H1 (cell line): ENCODE measurements at regions not wholly inside any gene's neighbourhood (a gene's known extent, or its start where the extent isn't known, plus 50 kb on each side); places are given as distances from the start of the nearest gene placed in this dataset.

ENCODE experiments used
- CTCF ChIA-PET: fragments of 300-600 bp; sonication (Branson Sonifier 250); formaldehyde crosslinking; loops from one replicate; lab custom pipeline; 2021; ENCODE audit not compliant: partially characterized antibody; lab: Charles Lee
- POLR2A ChIA-PET: fragments of 300-600 bp; sonication (Branson Sonifier 250); formaldehyde crosslinking; loops from one replicate; lab custom pipeline; 2021; ENCODE audit warnings: inconsistent platforms; ENCODE audit not compliant: partially characterized antibody; lab: Charles Lee
- DNase-seq, 2 experiments: peaks; one replicate each; pipeline versions ENCODE4 v3.0.0 to v3.0.0-alpha.2; 2010 to 2022; ENCODE audit warnings: low spot score in 2 of 2, low read depth in 1 of 2, mixed read lengths in 1 of 2
- FAIRE-seq: peaks from 2 replicates; lab custom pipeline; 2011; peaks lifted over from hg19 to GRCh38; lab: Jason Lieb, UNC
- H2AFZ ChIP-seq: 2 replicates; pipeline ENCODE4 v1.8.1; 2012; ENCODE audit warnings: low read length, inconsistent platforms
- H2AK5ac ChIP-seq: 2 replicates; pipeline ENCODE4 v1.6.1; 2013; ENCODE audit warnings: low read depth, low read length
- H2BK120ac ChIP-seq: replicated peaks from 2 replicates; pipeline ENCODE3; 2013; ENCODE audit warnings: low read depth, low read length, inconsistent platforms
- H2BK12ac ChIP-seq: 2 replicates; pipeline ENCODE4 v1.6.1; 2013; ENCODE audit warnings: low read depth, low read length
- H2BK15ac ChIP-seq: 2 replicates; pipeline ENCODE4 v1.6.1; 2013; ENCODE audit warnings: low read length
- H2BK20ac ChIP-seq: 2 replicates; pipeline ENCODE4 v1.6.1; 2013; ENCODE audit warnings: low read length
- H2BK5ac ChIP-seq: 2 replicates; pipeline ENCODE4 v1.6.1; 2013; ENCODE audit warnings: low read depth, low read length
- H3K14ac ChIP-seq: 2 replicates; pipeline ENCODE4 v1.6.1; 2013; ENCODE audit warnings: inconsistent platforms; ENCODE audit not compliant: insufficient read length
- H3K18ac ChIP-seq: 2 replicates; pipeline ENCODE4 v1.6.1; 2013; ENCODE audit warnings: low read length; ENCODE audit errors: extremely low read depth
- H3K23ac ChIP-seq: 2 replicates; pipeline ENCODE4 v1.6.1; 2013; ENCODE audit warnings: inconsistent platforms; ENCODE audit not compliant: insufficient read length
- H3K23me2 ChIP-seq: 2 replicates; pipeline ENCODE4 v1.6.1; 2013; ENCODE audit warnings: low read depth, low read length
- H3K27ac ChIP-seq: 2 replicates; pipeline ENCODE4 v1.6.1; 2011; ENCODE audit warnings: low read depth, low read length, inconsistent platforms
- H3K27me3 ChIP-seq, 4 experiments: replicated peaks in 1 of 4; 1 replicate in 1 of 4; 2 replicates in 3 of 4; pipeline versions ENCODE4 v1.6.1 to v1.8.1; 2011 to 2013; ENCODE audit warnings: low read length in 3 of 4, mild to moderate bottlenecking in 3 of 4, inconsistent platforms in 2 of 4, mixed read lengths in 2 of 4, moderate library complexity in 1 of 4; ENCODE audit not compliant: control insufficient read depth in 3 of 4, insufficient read depth in 3 of 4; ENCODE audit errors: extremely low read depth in 1 of 4
- H3K36me3 ChIP-seq, 4 experiments: 2 replicates each; pipeline versions ENCODE4 v1.6.1 to v1.8.1; 2011 to 2013; ENCODE audit warnings: mild to moderate bottlenecking in 4 of 4, low read length in 3 of 4, moderate library complexity in 2 of 4, control low read depth in 1 of 4, inconsistent platforms in 1 of 4; ENCODE audit not compliant: insufficient read depth in 4 of 4, control insufficient read depth in 2 of 4
- H3K4ac ChIP-seq: replicated peaks from 2 replicates; pipeline ENCODE3; 2013; ENCODE audit warnings: low read length, low read depth, mixed read lengths, inconsistent platforms; ENCODE audit not compliant: insufficient read length
- H3K4me1 ChIP-seq, 4 experiments: replicated peaks in 1 of 4; 1 replicate in 1 of 4; 2 replicates in 3 of 4; pipeline versions ENCODE4 v1.6.1 to v1.8.1; 2011 to 2013; ENCODE audit warnings: low read length in 3 of 4, inconsistent platforms in 2 of 4, mixed read lengths in 1 of 4; ENCODE audit not compliant: insufficient read depth in 4 of 4, control insufficient read depth in 3 of 4
- H3K4me2 ChIP-seq, 2 experiments: 2 replicates each; pipeline versions ENCODE4 v1.6.1 to v1.8.1; 2011 to 2013; ENCODE audit warnings: low read depth in 2 of 2, low read length in 2 of 2, control low read depth in 1 of 2, inconsistent platforms in 1 of 2, mild to moderate bottlenecking in 1 of 2; ENCODE audit not compliant: insufficient read depth in 1 of 2
- H3K4me3 ChIP-seq, 4 experiments: fragments of 200-600, 300-600 bp in 1 of 4; sonication (generic), shearing (Covaris generic), sonication (Bioruptor Twin) in 1 of 4; 2 replicates each; pipeline versions ENCODE4 v1.5.1 to v1.8.1; 2011 to 2016; ENCODE audit warnings: low read length in 4 of 4, low read depth in 3 of 4, control low read depth in 2 of 4, inconsistent platforms in 2 of 4, mild to moderate bottlenecking in 2 of 4, mixed read lengths in 1 of 4, moderate library complexity in 1 of 4; ENCODE audit not compliant: insufficient read depth in 2 of 4; ENCODE audit errors: extremely low read depth in 1 of 4
- H3K56ac ChIP-seq: replicated peaks from 2 replicates; pipeline ENCODE3; 2013; ENCODE audit warnings: low read depth, mild to moderate bottlenecking, mixed read lengths, low read length, inconsistent platforms; ENCODE audit not compliant: insufficient read length
- H3K79me1 ChIP-seq: 2 replicates; pipeline ENCODE4 v1.6.1; 2013; ENCODE audit warnings: low read depth, low read length, control low read depth
- H3K79me2 ChIP-seq, 2 experiments: 2 replicates each; pipeline versions ENCODE4 v1.6.1 to v1.8.1; 2012 to 2013; ENCODE audit warnings: low read length in 2 of 2, mild to moderate bottlenecking in 2 of 2, inconsistent platforms in 1 of 2; ENCODE audit not compliant: insufficient read depth in 2 of 2, control insufficient read depth in 1 of 2
- H3K9ac ChIP-seq, 4 experiments: replicated peaks in 1 of 4; 1 replicate in 1 of 4; 2 replicates in 3 of 4; pipeline versions ENCODE4 v1.6.1 to v1.8.1; 2011 to 2013; ENCODE audit warnings: low read depth in 3 of 4, low read length in 3 of 4, control low read depth in 2 of 4, mild to moderate bottlenecking in 2 of 4, moderate library complexity in 2 of 4, inconsistent platforms in 1 of 4; ENCODE audit errors: extremely low read depth in 1 of 4
- H3K9me3 ChIP-seq, 2 experiments: 2 replicates each; pipeline versions ENCODE4 v1.6.1 to v1.8.1; 2012 to 2013; ENCODE audit warnings: mild to moderate bottlenecking in 2 of 2, moderate library complexity in 2 of 2, control low read depth in 1 of 2, inconsistent platforms in 1 of 2, low read depth in 1 of 2, low read length in 1 of 2, mixed read lengths in 1 of 2; ENCODE audit not compliant: insufficient read depth in 2 of 2
- H4K20me1 ChIP-seq, 2 experiments: replicated peaks in 1 of 2; 2 replicates each; pipeline versions ENCODE3 to v1.8.1; 2011 to 2013; ENCODE audit warnings: inconsistent platforms in 2 of 2, low read length in 2 of 2, mild to moderate bottlenecking in 1 of 2; ENCODE audit not compliant: insufficient read depth in 2 of 2, control insufficient read depth in 1 of 2
- H4K5ac ChIP-seq: 2 replicates; pipeline ENCODE4 v1.6.1; 2013; ENCODE audit warnings: low read length, low read depth, mixed read lengths, inconsistent platforms; ENCODE audit not compliant: insufficient read length
- H4K8ac ChIP-seq: 2 replicates; pipeline ENCODE4 v1.8.0; 2013; ENCODE audit warnings: mild to moderate bottlenecking, moderate library complexity, low read length, inconsistent platforms; ENCODE audit not compliant: insufficient read depth; ENCODE audit errors: extremely low read depth
- H4K91ac ChIP-seq: replicated peaks from 2 replicates; pipeline ENCODE3; 2013; ENCODE audit warnings: low read length, mixed read lengths, inconsistent platforms; ENCODE audit not compliant: insufficient read length
- BACH1 ChIP-seq: IDR thresholded peaks from 2 replicates; pipeline ENCODE4 v1.6.1; 2012; ENCODE audit warnings: low read length, improper control_type of control experiment
- CEBPB ChIP-seq: IDR thresholded peaks from 2 replicates; pipeline ENCODE4 v1.6.1; 2012; ENCODE audit warnings: low read depth, low read length
- CTBP2 ChIP-seq: IDR thresholded peaks from 2 replicates; pipeline ENCODE4 v1.7.0; 2011; ENCODE audit warnings: borderline replicate concordance, mild to moderate bottlenecking, moderate library complexity, mixed read lengths, low read length; ENCODE audit not compliant: insufficient read depth, insufficient read length
- EGR1 ChIP-seq: IDR thresholded peaks from 2 replicates; pipeline ENCODE4 v1.6.1; 2011; ENCODE audit warnings: low read depth, low read length, borderline replicate concordance
- EZH2 ChIP-seq: fragments of 200-600 bp; sonication (generic); IDR thresholded peaks from 2 replicates; pipeline ENCODE4 v1.7.1; 2012; ENCODE audit warnings: low read depth, mild to moderate bottlenecking, moderate library complexity, low read length, inconsistent platforms; ENCODE audit not compliant: severe bottlenecking
- FOSL1 ChIP-seq: IDR thresholded peaks from 2 replicates; pipeline ENCODE4 v1.6.1; 2011; ENCODE audit warnings: mild to moderate bottlenecking, low read depth, low read length, moderate library complexity; ENCODE audit not compliant: insufficient read depth
- HDAC2 ChIP-seq, 2 experiments: fragments of 300-600 bp in 1 of 2; sonication (generic) in 1 of 2; IDR thresholded peaks; 2 replicates each; pipeline ENCODE4 v1.6.1; 2011 to 2012; ENCODE audit warnings: low read depth in 2 of 2, low read length in 2 of 2, mild to moderate bottlenecking in 2 of 2, moderate library complexity in 2 of 2, borderline replicate concordance in 1 of 2, inconsistent platforms in 1 of 2
- POLR2A ChIP-seq, 2 experiments: IDR thresholded peaks; 1 replicate in 1 of 2; 2 replicates in 1 of 2; pipeline ENCODE4 v1.6.1; 2011; ENCODE audit warnings: low read depth in 2 of 2, low read length in 2 of 2, mild to moderate bottlenecking in 2 of 2; ENCODE audit errors: control extremely low read depth in 1 of 2
- SUZ12 ChIP-seq: fragments of 200-600 bp; sonication (generic); IDR thresholded peaks from 2 replicates; pipeline ENCODE4 v1.6.1; 2012; ENCODE audit warnings: mild to moderate bottlenecking, inconsistent platforms, low read length, moderate library complexity, mixed read lengths
- TAF1 ChIP-seq: IDR thresholded peaks from 2 replicates; pipeline ENCODE4 v1.6.1; 2011; ENCODE audit warnings: mild to moderate bottlenecking, low read depth, low read length
- TEAD4 ChIP-seq: IDR thresholded peaks from 2 replicates; pipeline ENCODE4 v1.6.1; 2012; ENCODE audit warnings: low read depth, low read length, inconsistent platforms, mixed read lengths
- YY1 ChIP-seq: IDR thresholded peaks from 2 replicates; pipeline ENCODE4 v1.6.1; 2011; ENCODE audit warnings: low read depth, mild to moderate bottlenecking, low read length
- WGBS, 2 experiments: shearing (Covaris generic) in 1 of 2; methylation state at CpG; one replicate each; pipeline versions ENCODE4 v1.1.6 to v1.1.7; 2013 to 2015; ENCODE audit warnings: low lambda C conversion rate in 2 of 2, mixed read lengths in 2 of 2, inconsistent platforms in 1 of 2, low coverage in 1 of 2, missing lambda C conversion rate in 1 of 2; ENCODE audit not compliant: insufficient replicate concordance in 2 of 2, insufficient coverage in 1 of 2, insufficient read length in 1 of 2; ENCODE audit errors: extremely low coverage in 1 of 2, missing lambda C conversion rate in 1 of 2; 5-methylcytosine and 5-hydroxymethylcytosine counted together
- TF ChIP-seq, protein P1 (sequence below), 3 experiments: IDR thresholded peaks; 1 replicate in 2 of 3; 2 replicates in 1 of 3; pipeline versions ENCODE4 v1.5.1 to v1.6.1; 2011; ENCODE audit warnings: low read length in 3 of 3, mild to moderate bottlenecking in 3 of 3, inconsistent platforms in 2 of 3, low read depth in 1 of 3, moderate library complexity in 1 of 3; ENCODE audit not compliant: insufficient read depth in 1 of 3; ENCODE audit errors: control extremely low read depth in 1 of 3

DNA sequence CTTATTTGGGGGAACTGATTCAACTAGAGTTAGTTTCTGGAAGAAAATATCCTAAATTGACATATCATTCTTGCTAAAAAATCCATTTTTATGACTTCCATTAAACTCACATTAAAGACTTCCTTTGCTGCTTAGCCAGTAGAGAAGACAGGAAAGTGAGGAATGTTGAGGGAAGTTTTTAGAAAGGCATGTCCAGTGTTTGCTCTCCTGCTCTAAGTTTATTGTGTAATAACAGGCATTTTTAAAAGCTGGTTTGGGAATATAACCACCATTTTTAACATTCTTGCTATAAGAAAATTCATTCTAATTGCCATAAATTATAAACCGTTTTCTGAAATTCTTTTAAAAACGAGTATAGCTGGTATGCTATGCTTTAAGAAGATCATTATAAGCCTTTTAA lies 428.0 kb downstream of the RAP2B start:
- no peak overlapping the region for H3K4me3 ChIP-seq
- no peak overlapping the region for H3K9ac ChIP-seq
- H3K23ac ChIP-seq, result no peak overlapping the region
- H3K18ac ChIP-seq, result no peak overlapping the region
- H3K36me3 ChIP-seq, result no peaks in the 10 kb centered on the region
- ChIA-PET POLR2A (no interaction called here), CTCF (interaction anchor here (0.7 kb wide), 1 partner anchor 50 kb away, joined by 3 read pairs; no protein-coding TSS in a partner anchor)
- H3K9me3 ChIP-seq, result no peaks in the 10 kb centered on the region
- no peak overlapping the region for H3K4ac ChIP-seq
- H3K14ac ChIP-seq, result no peak overlapping the region
- no peak overlapping the region for H4K5ac ChIP-seq
- no peak overlapping the region for H4K8ac ChIP-seq
- no peak overlapping the region for H2AK5ac ChIP-seq
- H3K79me2 ChIP-seq, result no peaks in the 10 kb centered on the region
- H2BK20ac ChIP-seq, result no peak overlapping the region
- H3K79me1 ChIP-seq, result no peaks in the 10 kb centered on the region
- 82% methylated on average over 2 of the region's 2 CpGs; no CpG with 5 or more reads in 1 of the 2 experiments for WGBS, 2 experiments
- no peak overlapping the region for H2BK15ac ChIP-seq
- H3K4me1 ChIP-seq, result no peaks in the 10 kb centered on the region
- no peak overlapping the region for H3K56ac ChIP-seq
- H3K27me3 ChIP-seq, result no peaks in the 10 kb centered on the region
- no peak overlapping the region for H3K27ac ChIP-seq
- H4K91ac ChIP-seq, result no peak overlapping the region
- H2BK5ac ChIP-seq, result no peak overlapping the region
- H2BK120ac ChIP-seq, result no peak overlapping the region
- no peaks in the 10 kb centered on the region for H3K23me2 ChIP-seq
- H3K4me2 ChIP-seq, result no peak overlapping the region
- no peak overlapping the region for H2AFZ ChIP-seq
- no peaks in the 10 kb centered on the region for H4K20me1 ChIP-seq
- no peak for FAIRE-seq
- no peak overlapping the region for H2BK12ac ChIP-seq
- no peak for DNase-seq
- TF ChIP-seq POLR2A (IDR thresholded peaks at IDR 0.05; ENCODE audit: control extremely low read depth in 1 of 2, low read depth in 2 of 2, low read length in 2 of 2) (no peak), HDAC2 (IDR thresholded peaks at IDR 0.05; ENCODE audit: borderline replicate concordance in 1 of 2, low read depth in 2 of 2, low read length in 2 of 2) (no peak), CEBPB (no peak), BACH1 (no peak), SUZ12 (no peak), CTBP2 (no peak), TAF1 (no peak), EZH2 (no peak), EGR1 (no peak), FOSL1 (no peak), YY1 (no peak), TEAD4 (no peak)
- TF ChIP-seq, protein P1, sequence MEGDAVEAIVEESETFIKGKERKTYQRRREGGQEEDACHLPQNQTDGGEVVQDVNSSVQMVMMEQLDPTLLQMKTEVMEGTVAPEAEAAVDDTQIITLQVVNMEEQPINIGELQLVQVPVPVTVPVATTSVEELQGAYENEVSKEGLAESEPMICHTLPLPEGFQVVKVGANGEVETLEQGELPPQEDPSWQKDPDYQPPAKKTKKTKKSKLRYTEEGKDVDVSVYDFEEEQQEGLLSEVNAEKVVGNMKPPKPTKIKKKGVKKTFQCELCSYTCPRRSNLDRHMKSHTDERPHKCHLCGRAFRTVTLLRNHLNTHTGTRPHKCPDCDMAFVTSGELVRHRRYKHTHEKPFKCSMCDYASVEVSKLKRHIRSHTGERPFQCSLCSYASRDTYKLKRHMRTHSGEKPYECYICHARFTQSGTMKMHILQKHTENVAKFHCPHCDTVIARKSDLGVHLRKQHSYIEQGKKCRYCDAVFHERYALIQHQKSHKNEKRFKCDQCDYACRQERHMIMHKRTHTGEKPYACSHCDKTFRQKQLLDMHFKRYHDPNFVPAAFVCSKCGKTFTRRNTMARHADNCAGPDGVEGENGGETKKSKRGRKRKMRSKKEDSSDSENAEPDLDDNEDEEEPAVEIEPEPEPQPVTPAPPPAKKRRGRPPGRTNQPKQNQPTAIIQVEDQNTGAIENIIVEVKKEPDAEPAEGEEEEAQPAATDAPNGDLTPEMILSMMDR (IDR thresholded peaks at IDR 0.05; ENCODE audit: control extremely low read depth in 1 of 3, insufficient read depth in 1 of 3, low read depth in 1 of 3, low read length in 3 of 3), result no peak
